ENCODE measurements at regions not wholly inside any gene's neighbourhood (a gene's known extent, or its start where the extent isn't known, plus 50 kb on each side); places are given as distances from the start of the nearest gene placed in this dataset.
"Not testable (repeated sequence)": the region's sequence is repeated elsewhere in the genome, so short reads cannot be mapped to it uniquely, and the experiment has no call there.

DNA sequence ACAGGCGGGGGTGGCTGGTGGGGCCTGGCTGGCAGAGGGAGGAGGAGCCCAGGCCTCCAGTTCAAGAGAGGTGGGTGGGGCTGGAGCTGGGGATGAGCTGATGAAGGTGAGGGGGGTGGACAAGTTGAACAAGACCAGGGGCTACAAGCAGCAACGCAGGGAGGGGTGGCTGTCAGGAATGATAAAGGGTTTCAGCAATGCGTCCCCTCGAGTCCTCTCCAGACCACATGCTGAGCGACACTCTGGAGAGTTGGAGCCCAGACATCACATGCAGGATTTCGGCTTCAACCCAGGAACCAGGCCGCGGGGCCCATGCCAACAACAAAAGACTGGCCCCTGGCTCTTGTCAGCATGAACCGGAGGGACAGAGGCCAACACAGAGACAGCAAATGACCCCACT lies 480.3 kb downstream of the BRD1 start:
- Histone ChIP-seq H3K4me3 (no peak overlapping the region), H3K27me3 (peaks cover 0 to 45% (median 0%) of the 10 kb centered on the region in 4 donors), H3K9me3 (no peaks in the 10 kb centered on the region), H3K36me3 (no peaks in the 10 kb centered on the region), H3K27ac (no peak overlapping the region), H3K4me1 (no peaks in the 10 kb centered on the region)
- 43 to 67% methylated on average over 3 to 4 of the region's 9 CpGs for WGBS, 2 donors
- intact Hi-C loops (cut with DNase I), result no loop called here
- TF ChIP-seq POLR2A (IDR thresholded peaks at IDR 0.05) (no peak), CTCF (IDR thresholded peaks at IDR 0.05) (no peak)
- DNase-seq, result no peak

DNA sequence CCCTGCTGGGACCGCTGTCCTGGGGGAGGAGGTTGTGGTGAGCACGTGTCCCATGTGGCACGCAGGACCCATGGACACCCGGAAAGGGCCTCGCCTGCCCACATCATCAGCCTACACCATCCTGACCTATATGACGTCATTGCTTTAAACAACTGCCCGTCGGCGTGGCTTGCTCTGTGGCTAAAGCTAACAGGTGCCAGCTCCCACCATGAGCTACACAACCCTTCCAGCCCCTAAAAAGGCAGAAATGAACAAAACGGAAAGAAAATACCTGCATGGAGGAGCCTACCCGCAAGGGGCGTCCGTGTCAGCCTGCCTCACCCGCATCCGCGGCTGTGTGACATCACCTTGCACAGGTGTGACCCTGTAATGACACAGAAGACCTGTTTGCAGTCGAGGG lies 481.8 kb downstream of the BRD1 start:
- no peaks in the 10 kb centered on the region for H3K36me3 ChIP-seq
- H3K27ac ChIP-seq, result no peak overlapping the region
- no peaks in the 10 kb centered on the region for H3K4me1 ChIP-seq
- no peaks in the 10 kb centered on the region for H3K9me3 ChIP-seq
- no peak overlapping the region for H3K4me3 ChIP-seq
- H3K27me3 ChIP-seq, result peaks cover 0 to 49% (median 0%) of the 10 kb centered on the region in 4 donors
- DNase-seq, result no peak
- 78 to 85% methylated on average over 12 to 17 of the region's 17 CpGs for WGBS, 2 donors
- intact Hi-C loops (cut with DNase I), result no loop called here
- TF ChIP-seq CTCF (IDR thresholded peaks at IDR 0.05), result no peak
- no peak for TF ChIP-seq POLR2A (IDR thresholded peaks at IDR 0.05)

DNA sequence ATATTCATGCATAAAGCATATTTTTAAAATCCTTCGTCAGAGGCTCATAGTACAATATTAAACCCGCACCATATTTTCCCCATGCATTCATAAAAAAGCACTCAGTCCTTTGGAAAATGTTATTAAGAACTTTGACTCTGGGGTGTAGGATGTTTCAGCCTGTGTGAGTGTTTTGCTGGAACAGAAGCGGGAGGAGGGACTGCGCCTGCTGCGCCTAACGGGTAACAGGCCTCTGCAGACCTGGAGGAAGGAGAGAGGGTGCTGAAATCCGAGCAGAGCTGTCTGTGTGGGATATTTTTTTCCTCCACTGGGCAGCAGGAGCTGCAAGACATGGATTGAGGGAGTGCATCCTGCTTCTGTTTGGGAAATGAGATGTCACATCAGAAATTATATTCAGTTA lies 483.0 kb downstream of the BRD1 start:
- Histone ChIP-seq H3K4me3 (no peak overlapping the region), H3K27ac (no peak overlapping the region), H3K27me3 (peaks cover 0 to 46% (median 0%) of the 10 kb centered on the region in 4 donors), H3K9me3 (no peaks in the 10 kb centered on the region), H3K4me1 (no peaks in the 10 kb centered on the region), H3K36me3 (no peaks in the 10 kb centered on the region)
- 59 to 67% methylated on average over 3 to 7 of the region's 7 CpGs for WGBS, 2 donors
- no peak for TF ChIP-seq CTCF (IDR thresholded peaks at IDR 0.05)
- no peak for TF ChIP-seq POLR2A (IDR thresholded peaks at IDR 0.05)
- intact Hi-C loops (cut with DNase I), result no loop called here
- no peak for DNase-seq

- Histone ChIP-seq H3K4me1 (no peaks in the 10 kb centered on the region), H3K4me3 (no peak overlapping the region), H3K36me3 (no peaks in the 10 kb centered on the region), H3K27ac (no peak overlapping the region), H3K9me3 (no peaks in the 10 kb centered on the region), H3K27me3 (peaks cover 0 to 41% (median 0%) of the 10 kb centered on the region in 4 donors)
- no peak for DNase-seq
- WGBS, 2 donors, result 39 to 56% methylated on average over 6 of the region's 6 CpGs
- intact Hi-C loops (cut with DNase I), result no loop called here
- TF ChIP-seq CTCF (IDR thresholded peaks at IDR 0.05) (no peak), POLR2A (IDR thresholded peaks at IDR 0.05) (no peak)
Measured at GRCh38 chr22:49344161-49344560, 483.5 kb downstream of the BRD1 start.

DNA sequence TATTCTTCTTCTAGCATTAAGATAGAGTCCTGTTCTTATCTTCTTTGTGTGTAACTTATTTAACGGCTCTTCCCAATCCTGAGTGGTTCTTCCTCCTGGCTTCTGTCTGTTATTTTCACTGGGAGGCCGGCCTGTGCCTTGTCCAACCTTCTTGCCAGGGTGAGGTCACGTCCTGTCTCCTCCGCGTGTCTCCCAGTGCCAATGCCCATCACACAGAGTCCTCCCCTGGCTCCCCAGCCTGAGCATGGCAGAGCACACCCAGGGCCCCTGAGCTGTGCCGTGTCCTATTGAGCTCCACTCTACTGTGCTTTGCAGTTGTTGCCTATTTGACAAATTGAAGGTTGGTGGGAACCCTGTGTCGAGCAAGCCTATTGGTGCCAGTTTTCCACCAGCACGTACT lies 487.3 kb downstream of the BRD1 start:
- Histone ChIP-seq H3K27me3 (peaks cover 0 to 22% (median 0%) of the 10 kb centered on the region in 4 donors), H3K4me3 (no peak overlapping the region), H3K4me1 (no peaks in the 10 kb centered on the region), H3K27ac (no peak overlapping the region), H3K9me3 (no peaks in the 10 kb centered on the region), H3K36me3 (no peaks in the 10 kb centered on the region)
- 83 to 85% methylated on average over 8 of the region's 8 CpGs for WGBS, 2 donors
- DNase-seq, result no peak
- TF ChIP-seq POLR2A (IDR thresholded peaks at IDR 0.05) (no peak), CTCF (IDR thresholded peaks at IDR 0.05) (no peak)
- intact Hi-C loops (cut with DNase I), result no loop called here

DNA sequence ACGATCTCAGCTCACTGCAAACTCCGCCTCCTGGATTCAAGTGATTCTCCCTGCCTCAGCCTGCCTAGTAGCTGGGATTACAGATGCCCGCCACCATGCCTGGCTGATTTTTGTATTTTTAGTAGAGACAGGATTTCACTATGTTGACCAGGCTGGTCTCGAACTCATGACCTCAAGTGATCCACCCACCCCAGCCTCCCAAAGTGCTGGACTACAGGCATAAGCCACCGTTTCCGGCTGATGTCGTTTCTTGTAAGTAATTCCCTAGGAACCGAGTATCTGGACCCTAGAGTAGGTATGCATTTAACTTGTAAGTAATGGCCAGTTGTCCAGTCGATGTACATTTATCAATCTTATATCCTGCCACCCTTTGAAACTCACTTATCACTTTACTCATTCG lies 491.2 kb downstream of the BRD1 start:
- WGBS, 2 donors, result 72 to 77% methylated on average over 10 of the region's 10 CpGs
- intact Hi-C loops (cut with DNase I); DNase-seq: not testable (repeated sequence)

More for the DNA sequence above, 491.2 kb downstream of the BRD1 start:
- not testable (repeated sequence) for H3K4me3 ChIP-seq, H3K9me3 ChIP-seq, H3K4me1 ChIP-seq, H3K36me3 ChIP-seq, H3K27ac ChIP-seq
- H3K27me3 ChIP-seq, result peaks cover 0 to 46% (median 0%) of the 10 kb centered on the region in 4 donors

All from esophagus squamous epithelium (tissue), 5 donors.